ENCODE measurements at regions not wholly inside any gene's neighbourhood (a gene's known extent, or its start where the extent isn't known, plus 50 kb on each side); places are given as distances from the start of the nearest gene placed in this dataset.
"Not testable (repeated sequence)": the region's sequence is repeated elsewhere in the genome, so short reads cannot be mapped to it uniquely, and the experiment has no call there.

DNA sequence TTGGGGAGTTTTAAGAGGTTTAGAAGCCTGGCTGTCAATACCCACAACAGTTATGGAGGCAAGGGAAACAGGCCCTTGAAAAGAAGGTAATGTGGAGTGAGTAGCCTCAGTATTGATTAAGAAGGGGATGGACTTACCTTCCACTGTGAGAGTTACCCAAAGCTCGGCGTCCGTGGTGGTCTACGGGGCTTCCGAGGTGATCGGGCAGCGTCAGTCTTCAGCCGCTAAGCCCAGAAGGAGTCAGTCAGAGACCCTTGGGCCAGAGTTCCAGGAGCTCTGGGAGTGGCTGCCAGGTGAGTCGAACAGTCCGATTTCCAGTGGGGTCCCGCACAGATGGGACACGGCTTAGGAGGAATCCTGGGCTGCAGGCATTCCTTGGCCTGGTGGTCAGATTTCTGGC is 379.0 kb downstream of the BCKDHB start:
- not testable (repeated sequence) for DNase-seq

DNA sequence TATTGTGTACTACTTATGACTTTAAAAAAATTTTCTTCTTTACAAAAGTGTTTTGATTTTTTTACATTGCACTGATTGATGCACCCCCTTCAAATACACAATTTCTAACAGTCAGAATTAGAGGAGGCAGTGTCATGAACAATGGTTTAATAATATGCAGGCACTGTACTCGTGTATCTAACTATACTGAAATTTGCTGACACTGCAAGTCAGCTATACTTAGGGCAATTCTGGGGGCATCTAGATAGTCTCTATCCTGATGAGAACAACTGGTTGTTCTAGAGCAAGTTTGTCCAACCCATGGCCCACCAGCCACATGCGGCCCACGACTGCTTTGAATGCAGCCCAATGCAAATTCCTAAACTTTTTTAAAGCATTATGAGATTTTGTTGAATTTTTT is 375.6 kb downstream of the BCKDHB start:
- DNase-seq = no peak

- DNase-seq = no peak
These were observed 374.1 kb downstream of the BCKDHB start for GRCh38 chr6:80480421-80481157.

- no peak for DNase-seq
These were observed 371.6 kb downstream of the BCKDHB start for GRCh38 chr6:80478030-80478429.

DNA sequence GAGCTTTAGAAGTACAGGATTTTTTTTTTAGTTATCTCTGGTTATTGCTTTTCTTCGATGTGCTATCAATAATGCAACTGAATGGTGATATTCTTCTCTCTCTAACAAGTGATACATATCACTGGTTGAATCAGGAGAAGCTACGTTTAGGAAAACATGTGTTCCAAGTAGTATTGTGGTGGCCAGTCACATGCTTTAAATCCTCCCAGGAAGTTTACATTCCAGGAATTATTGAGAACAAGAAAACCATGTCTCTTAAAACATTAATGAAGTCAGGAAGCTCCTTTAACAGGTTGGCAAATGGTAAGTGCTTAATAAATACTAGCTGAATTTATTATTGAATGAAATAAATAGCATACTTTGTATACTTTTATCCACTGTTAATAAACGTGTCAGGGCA is 371.1 kb downstream of the BCKDHB start:
- DNase-seq = no peak

DNA sequence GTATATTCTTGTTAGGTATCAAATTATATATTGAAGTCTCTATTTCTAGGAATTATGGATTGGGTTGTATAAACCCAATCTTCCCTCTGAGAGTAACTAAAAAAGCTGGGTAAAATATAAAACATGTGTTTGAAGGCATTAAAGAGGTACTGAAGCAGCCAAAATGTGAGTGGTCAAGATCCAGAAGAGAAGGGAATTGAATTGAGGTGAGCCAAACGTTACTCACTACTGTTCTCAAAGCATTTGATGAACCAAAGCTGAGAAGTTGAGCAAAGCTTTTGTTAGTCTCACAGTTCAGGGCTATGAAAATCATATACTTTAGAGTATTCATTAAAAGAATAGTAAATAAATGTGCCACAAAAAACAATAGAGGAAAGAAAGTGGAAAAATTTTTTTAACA is 365.8 kb downstream of the BCKDHB start:
- DNase-seq = no peak

GRCh38 chr6:80469977-80470376 is 363.5 kb downstream of the BCKDHB start:
- DNase-seq = no peak

- DNase-seq = no peak
These were observed 361.9 kb downstream of the BCKDHB start for GRCh38 chr6:80468398-80468797.

- no peak for DNase-seq
These were observed 360.9 kb downstream of the BCKDHB start for GRCh38 chr6:80467408-80467807.

GRCh38 chr6:80466981-80467380 is 360.5 kb downstream of the BCKDHB start:
- no peak for DNase-seq

DNA sequence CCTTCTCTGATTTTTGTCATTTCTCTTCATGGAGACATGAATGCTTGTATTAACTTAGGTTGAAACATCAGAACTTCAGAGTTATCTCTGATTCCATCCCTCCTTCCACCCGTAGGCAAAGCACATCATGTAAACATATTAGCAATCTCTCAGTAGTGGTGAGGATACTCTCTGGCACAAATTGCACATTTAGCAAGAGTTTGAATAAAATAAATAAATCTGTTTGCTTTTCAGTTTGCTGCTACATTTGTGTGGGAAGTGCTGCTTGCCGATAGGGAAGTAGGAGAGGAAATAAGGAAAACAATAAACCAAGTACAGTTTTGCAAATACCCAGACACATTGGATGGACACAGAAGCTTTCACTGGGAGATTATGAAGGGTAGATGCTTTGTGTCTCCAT is 359.0 kb downstream of the BCKDHB start:
- DNase-seq = no peak

GRCh38 chr6:80464901-80465300 is 358.4 kb downstream of the BCKDHB start:
- no peak for DNase-seq

- DNase-seq = no peak
These were observed 356.7 kb downstream of the BCKDHB start for GRCh38 chr6:80463197-80463596.

- no peak for DNase-seq
These were observed 353.9 kb downstream of the BCKDHB start for GRCh38 chr6:80460257-80460865.

GRCh38 chr6:80457439-80457933 is 351.0 kb downstream of the BCKDHB start:
- DNase-seq = no peak

GRCh38 chr6:80456724-80457438 is 350.4 kb downstream of the BCKDHB start:
- no peak for DNase-seq

DNA sequence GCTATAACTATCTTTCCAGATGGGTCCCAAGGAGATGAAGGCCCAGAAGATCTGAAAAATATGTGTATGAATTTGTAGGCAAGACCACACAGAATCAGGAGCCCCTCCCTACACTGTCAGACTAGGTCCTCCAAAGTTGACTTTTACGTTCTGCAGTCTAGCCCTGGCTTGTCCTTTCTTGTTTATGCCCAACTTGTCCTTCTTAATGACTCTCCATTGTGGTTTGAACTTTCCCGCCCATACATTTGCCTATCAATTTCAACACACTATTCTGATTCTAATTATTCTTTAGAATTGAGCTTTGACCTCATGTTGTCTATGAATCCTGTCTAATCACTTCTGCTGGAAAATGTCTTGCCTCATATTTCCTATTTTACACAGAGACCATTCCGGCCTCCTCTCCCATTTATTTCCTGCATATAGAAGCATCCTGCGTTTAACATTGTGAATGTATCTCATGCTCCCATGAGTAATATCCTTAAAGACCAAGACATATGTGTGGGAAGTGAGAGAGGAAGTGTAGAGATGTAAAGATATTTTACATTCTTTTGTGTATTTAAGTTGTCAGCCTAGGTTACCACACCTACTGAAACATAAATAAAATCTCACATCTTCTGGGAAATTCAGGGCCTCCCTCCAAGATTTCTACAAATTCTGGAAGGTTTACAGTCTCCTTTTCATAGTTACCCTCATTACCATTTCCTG is 348.3 kb downstream of the BCKDHB start:
- no peak for DNase-seq

GRCh38 chr6:80454197-80454596 is 347.7 kb downstream of the BCKDHB start:
- peak in 1 of 5 donors; percentile 1 for DNase-seq

DNA sequence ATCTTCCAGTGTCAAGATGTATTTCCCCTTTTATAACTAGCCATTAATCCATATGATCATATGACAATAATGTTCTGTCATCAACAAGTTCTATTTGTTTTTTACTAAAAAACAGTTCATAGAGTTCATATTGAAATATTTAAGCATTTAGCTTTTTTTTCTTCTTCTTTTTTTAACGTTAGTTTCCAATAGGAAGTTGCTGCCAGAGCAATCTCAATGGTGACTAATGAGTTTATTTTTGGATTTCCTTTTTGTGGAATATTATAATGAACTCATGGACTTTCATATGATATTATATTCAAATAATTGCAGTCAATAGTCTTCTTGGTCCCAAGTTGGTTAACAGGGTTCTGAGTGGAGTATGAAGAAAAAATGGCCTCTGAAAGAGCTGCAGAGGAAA is 343.3 kb downstream of the BCKDHB start:
- no peak for DNase-seq

DNA sequence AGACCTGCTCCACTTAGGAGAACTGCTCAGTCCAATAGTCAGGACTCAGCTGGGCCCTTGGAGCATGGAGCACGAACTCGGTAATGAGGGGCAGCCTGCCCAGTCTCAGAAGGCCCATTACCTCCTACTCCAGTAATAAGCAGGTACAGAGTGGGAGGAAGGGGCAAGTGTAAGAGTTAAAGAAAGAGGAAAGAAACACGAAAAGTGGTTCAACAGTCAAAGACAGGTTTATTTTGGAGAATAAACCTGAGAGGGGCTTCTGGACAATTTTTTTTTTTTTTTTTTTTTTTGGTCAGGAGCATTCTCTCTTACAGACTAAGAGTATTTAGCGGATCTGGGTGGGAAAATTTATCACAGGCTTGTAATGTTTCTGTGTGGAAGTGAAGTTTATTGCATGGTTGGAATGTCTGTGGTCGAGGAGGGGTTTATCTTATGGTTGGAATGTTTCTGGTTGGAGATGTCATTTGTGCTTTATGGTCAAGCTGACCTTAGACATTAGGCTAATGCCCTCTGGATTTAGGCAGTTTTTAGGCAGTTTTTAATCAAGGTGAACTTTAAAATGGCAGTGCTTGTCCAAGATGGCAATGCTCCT is 340.1 kb downstream of the BCKDHB start:
- no peak for DNase-seq

DNA sequence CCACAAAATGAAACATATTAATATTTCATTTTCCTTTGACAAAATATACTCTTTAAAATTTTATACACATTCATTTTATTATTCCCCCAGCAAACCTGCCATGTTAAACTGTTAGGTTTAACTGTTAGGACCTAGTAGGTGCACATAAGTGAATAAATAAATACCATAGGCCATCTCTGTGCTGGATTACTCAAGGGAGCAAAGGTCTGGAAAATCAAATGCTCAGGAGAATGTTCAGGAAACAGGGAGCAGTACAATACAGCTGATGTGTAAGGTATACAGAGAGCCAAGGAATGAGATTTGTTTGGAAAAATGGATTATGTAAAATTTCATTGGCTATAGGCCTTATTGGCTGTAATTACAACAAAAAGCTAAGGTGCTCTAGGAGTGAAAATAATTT is 339.3 kb downstream of the BCKDHB start:
- no peak for DNase-seq

GRCh38 chr6:80442366-80442765 is 335.9 kb downstream of the BCKDHB start:
- DNase-seq = no peak

DNA sequence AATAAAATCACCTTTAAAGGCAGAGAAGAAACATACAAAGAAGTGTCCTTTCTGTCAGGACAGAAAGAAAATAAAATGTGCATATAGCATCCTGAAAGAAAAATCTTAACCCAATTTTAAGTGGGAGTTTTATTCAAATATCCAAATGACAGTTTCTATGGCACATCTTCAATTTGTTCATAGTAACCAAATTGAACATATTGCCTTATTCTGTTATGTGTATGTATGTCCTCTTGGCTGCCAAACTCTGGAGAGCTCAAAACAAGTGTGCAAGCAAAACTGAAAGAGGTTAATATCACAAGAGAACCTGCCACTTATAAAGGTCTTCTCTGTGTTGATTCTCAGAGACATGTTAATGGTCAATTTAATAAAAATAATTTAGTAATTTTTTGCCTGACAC is 334.7 kb downstream of the BCKDHB start:
- no peak for DNase-seq
